ENCODE measurements at regions not wholly inside any gene's neighbourhood (a gene's known extent, or its start where the extent isn't known, plus 50 kb on each side); places are given as distances from the start of the nearest gene placed in this dataset.

DNA sequence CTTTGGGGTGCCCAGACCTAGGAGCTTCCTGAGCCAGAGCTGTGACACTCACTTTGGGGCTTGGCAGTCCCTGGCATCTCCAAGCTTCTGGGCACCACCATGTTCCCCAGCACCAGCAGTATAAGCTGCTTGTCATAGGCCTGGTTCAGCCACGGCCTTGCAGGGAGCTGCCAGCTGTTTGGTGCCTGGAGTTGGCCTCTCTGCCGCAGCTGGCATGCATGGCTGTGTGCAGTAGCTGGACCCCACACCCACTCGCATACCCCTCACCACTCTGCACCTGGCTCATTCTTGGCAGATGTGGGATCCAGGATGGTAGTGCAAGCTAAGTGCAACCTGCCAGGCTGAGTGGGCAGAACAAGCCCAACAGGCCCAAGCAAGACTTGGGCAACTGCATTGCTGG is 73.4 kb upstream of the BRD7 start:
- RAD21 ChIA-PET (ENCODE audit: unreplicated experiment) = no interaction called here
- SMC1A ChIA-PET (ENCODE audit: uncharacterized antibody, unreplicated experiment) = no interaction called here
- Histone ChIP-seq H3K79me2 (ENCODE audit: control insufficient read depth, insufficient read depth, low read length) (no peaks in the 10 kb centered on the region), H3K4me1 (ENCODE audit: control insufficient read depth, insufficient read depth, low read length) (no peaks in the 10 kb centered on the region), H4K20me1 (ENCODE audit: control insufficient read depth, insufficient read depth) (no peaks in the 10 kb centered on the region), H3K27me3 (replicated peaks in 1 of 2; ENCODE audit: control insufficient read depth in 2 of 2, insufficient read depth in 2 of 2, low read length in 1 of 2) (no peaks in the 10 kb centered on the region), H3K27ac (ENCODE audit: control insufficient read depth, insufficient read depth) (no peak overlapping the region), H3K4me2 (ENCODE audit: control insufficient read depth, insufficient read depth) (no peak overlapping the region), H2AFZ (ENCODE audit: control insufficient read depth, low read depth, low read length) (no peak overlapping the region), H3K4me3 (no peak overlapping the region), H3K36me3 (ENCODE audit: control insufficient read depth in 2 of 2, insufficient read depth in 2 of 2, low read length in 1 of 2) (no peaks in the 10 kb centered on the region), H3K9ac (ENCODE audit: control insufficient read depth, insufficient read depth, low read length) (no peak overlapping the region), H3K9me3 (replicated peaks; ENCODE audit: control insufficient read depth, insufficient read depth, low read length) (peaks cover 10% of the 10 kb centered on the region; the same call in 2 of the 3 replicates)
- in situ Hi-C loops (cut with MboI) = no loop called here
- DNase-seq (ENCODE audit: low read depth, low spot score) (no peak), ATAC-seq (no peak), FAIRE-seq (no peak)
- 32% methylated on average over 3 of the region's 3 CpGs for WGBS (ENCODE audit: insufficient coverage, insufficient replicate concordance, low lambda C conversion rate, missing lambda C conversion rate)
- CTCF ChIA-PET = no interaction called here
- intact Hi-C loops (cut with micrococcal nuclease; ENCODE audit: unreplicated experiment) = no loop called here
- POLR2A ChIA-PET = no interaction called here
- BruUV-seq (replicated peaks) = no TSS peak
- TF ChIP-seq, protein P1, sequence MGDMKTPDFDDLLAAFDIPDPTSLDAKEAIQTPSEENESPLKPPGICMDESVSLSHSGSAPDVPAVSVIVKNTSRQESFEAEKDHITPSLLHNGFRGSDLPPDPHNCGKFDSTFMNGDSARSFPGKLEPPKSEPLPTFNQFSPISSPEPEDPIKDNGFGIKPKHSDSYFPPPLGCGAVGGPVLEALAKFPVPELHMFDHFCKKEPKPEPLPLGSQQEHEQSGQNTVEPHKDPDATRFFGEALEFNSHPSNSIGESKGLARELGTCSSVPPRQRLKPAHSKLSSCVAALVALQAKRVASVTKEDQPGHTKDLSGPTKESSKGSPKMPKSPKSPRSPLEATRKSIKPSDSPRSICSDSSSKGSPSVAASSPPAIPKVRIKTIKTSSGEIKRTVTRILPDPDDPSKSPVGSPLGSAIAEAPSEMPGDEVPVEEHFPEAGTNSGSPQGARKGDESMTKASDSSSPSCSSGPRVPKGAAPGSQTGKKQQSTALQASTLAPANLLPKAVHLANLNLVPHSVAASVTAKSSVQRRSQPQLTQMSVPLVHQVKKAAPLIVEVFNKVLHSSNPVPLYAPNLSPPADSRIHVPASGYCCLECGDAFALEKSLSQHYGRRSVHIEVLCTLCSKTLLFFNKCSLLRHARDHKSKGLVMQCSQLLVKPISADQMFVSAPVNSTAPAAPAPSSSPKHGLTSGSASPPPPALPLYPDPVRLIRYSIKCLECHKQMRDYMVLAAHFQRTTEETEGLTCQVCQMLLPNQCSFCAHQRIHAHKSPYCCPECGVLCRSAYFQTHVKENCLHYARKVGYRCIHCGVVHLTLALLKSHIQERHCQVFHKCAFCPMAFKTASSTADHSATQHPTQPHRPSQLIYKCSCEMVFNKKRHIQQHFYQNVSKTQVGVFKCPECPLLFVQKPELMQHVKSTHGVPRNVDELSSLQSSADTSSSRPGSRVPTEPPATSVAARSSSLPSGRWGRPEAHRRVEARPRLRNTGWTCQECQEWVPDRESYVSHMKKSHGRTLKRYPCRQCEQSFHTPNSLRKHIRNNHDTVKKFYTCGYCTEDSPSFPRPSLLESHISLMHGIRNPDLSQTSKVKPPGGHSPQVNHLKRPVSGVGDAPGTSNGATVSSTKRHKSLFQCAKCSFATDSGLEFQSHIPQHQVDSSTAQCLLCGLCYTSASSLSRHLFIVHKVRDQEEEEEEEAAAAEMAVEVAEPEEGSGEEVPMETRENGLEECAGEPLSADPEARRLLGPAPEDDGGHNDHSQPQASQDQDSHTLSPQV (IDR thresholded peaks at IDR 0.05) = no peak
- TF ChIP-seq ASH2L (IDR thresholded peaks at IDR 0.05; ENCODE audit: borderline replicate concordance, low read depth) = no peak
- no peak for TF ChIP-seq NR2F1 (conservative IDR thresholded peaks at IDR 0.05)
- TF ChIP-seq, protein P2, sequence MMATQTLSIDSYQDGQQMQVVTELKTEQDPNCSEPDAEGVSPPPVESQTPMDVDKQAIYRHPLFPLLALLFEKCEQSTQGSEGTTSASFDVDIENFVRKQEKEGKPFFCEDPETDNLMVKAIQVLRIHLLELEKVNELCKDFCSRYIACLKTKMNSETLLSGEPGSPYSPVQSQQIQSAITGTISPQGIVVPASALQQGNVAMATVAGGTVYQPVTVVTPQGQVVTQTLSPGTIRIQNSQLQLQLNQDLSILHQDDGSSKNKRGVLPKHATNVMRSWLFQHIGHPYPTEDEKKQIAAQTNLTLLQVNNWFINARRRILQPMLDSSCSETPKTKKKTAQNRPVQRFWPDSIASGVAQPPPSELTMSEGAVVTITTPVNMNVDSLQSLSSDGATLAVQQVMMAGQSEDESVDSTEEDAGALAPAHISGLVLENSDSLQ (IDR thresholded peaks at IDR 0.05) = no peak
- no peak for TF ChIP-seq EP300 (IDR thresholded peaks at IDR 0.05; ENCODE audit: borderline replicate concordance in 1 of 2, control insufficient read depth in 1 of 2, low read depth in 2 of 2, low read length in 2 of 2)
- TF ChIP-seq, protein P3, sequence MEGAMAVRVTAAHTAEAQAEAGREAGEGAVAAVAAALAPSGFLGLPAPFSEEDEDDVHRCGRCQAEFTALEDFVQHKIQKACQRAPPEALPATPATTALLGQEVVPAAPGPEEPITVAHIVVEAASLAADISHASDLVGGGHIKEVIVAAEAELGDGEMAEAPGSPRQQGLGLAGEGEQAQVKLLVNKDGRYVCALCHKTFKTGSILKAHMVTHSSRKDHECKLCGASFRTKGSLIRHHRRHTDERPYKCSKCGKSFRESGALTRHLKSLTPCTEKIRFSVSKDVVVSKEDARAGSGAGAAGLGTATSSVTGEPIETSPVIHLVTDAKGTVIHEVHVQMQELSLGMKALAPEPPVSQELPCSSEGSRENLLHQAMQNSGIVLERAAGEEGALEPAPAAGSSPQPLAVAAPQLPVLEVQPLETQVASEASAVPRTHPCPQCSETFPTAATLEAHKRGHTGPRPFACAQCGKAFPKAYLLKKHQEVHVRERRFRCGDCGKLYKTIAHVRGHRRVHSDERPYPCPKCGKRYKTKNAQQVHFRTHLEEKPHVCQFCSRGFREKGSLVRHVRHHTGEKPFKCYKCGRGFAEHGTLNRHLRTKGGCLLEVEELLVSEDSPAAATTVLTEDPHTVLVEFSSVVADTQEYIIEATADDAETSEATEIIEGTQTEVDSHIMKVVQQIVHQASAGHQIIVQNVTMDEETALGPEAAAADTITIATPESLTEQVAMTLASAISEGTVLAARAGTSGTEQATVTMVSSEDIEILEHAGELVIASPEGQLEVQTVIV (IDR thresholded peaks at IDR 0.05; ENCODE audit: borderline replicate concordance, partially characterized antibody) = no peak
- no peak for TF ChIP-seq MEF2A (IDR thresholded peaks at IDR 0.05; ENCODE audit: insufficient read depth, low read depth, low read length)
- no peak for TF ChIP-seq NR2C1 (IDR thresholded peaks at IDR 0.05)
- TF ChIP-seq, protein P4, sequence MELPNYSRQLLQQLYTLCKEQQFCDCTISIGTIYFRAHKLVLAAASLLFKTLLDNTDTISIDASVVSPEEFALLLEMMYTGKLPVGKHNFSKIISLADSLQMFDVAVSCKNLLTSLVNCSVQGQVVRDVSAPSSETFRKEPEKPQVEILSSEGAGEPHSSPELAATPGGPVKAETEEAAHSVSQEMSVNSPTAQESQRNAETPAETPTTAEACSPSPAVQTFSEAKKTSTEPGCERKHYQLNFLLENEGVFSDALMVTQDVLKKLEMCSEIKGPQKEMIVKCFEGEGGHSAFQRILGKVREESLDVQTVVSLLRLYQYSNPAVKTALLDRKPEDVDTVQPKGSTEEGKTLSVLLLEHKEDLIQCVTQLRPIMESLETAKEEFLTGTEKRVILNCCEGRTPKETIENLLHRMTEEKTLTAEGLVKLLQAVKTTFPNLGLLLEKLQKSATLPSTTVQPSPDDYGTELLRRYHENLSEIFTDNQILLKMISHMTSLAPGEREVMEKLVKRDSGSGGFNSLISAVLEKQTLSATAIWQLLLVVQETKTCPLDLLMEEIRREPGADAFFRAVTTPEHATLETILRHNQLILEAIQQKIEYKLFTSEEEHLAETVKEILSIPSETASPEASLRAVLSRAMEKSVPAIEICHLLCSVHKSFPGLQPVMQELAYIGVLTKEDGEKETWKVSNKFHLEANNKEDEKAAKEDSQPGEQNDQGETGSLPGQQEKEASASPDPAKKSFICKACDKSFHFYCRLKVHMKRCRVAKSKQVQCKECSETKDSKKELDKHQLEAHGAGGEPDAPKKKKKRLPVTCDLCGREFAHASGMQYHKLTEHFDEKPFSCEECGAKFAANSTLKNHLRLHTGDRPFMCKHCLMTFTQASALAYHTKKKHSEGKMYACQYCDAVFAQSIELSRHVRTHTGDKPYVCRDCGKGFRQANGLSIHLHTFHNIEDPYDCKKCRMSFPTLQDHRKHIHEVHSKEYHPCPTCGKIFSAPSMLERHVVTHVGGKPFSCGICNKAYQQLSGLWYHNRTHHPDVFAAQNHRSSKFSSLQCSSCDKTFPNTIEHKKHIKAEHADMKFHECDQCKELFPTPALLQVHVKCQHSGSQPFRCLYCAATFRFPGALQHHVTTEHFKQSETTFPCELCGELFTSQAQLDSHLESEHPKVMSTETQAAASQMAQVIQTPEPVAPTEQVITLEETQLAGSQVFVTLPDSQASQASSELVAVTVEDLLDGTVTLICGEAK (IDR thresholded peaks at IDR 0.05; ENCODE audit: borderline replicate concordance) = no peak
